ENCODE measurements at regions not wholly inside any gene's neighbourhood (a gene's known extent, or its start where the extent isn't known, plus 50 kb on each side); places are given as distances from the start of the nearest gene placed in this dataset.

DNA sequence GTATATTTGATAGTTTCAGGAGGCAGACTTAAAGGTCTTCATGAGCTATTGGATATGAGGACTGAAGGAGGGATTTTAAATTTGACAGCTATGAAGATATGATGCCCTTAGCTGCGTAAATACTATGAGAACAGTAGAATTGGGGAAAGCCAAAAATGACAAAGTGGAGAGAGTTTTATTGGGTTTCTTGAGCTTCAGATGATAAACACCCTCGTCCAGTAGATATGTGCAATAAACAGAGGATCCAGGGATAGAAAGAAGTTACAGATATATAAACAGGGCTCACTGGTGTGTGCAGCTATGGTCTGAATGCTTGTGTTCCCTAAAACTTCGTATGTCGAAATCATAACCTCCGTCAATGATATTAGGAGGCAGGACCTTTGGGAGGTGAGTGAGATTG, 131.3 kb downstream of the INHBA start:
- Histone ChIP-seq H3K27me3 (ENCODE audit: insufficient read depth, low read length, poor library complexity, severe bottlenecking) (no peaks in the 10 kb centered on the region), H2AFZ (ENCODE audit: low read length) (no peak overlapping the region), H3K9ac (ENCODE audit: low read depth, low read length, poor library complexity, severe bottlenecking) (no peak overlapping the region), H4K20me1 (ENCODE audit: insufficient read depth, low read length, poor library complexity, severe bottlenecking) (no peaks in the 10 kb centered on the region), H3K9me2 (replicated peaks; ENCODE audit: low read depth, low read length) (no peaks in the 10 kb centered on the region), H3K4me1 (ENCODE audit: insufficient read depth, low read length, poor library complexity, severe bottlenecking) (no peaks in the 10 kb centered on the region), H3K36me3 (ENCODE audit: insufficient read depth, low read length) (no peaks in the 10 kb centered on the region), H3K79me2 (ENCODE audit: insufficient read depth, low read length) (no peaks in the 10 kb centered on the region), H3K9me3 (ENCODE audit: insufficient read depth, low read depth, low read length) (no peaks in the 10 kb centered on the region), H3K4me3 (ENCODE audit: low read length, poor library complexity, severe bottlenecking) (no peak overlapping the region), H3F3A (ENCODE audit: low read depth) (no peaks in the 10 kb centered on the region), H3K4me2 (ENCODE audit: low read depth, low read length, poor library complexity, severe bottlenecking) (no peak overlapping the region)
- no peak for TF ChIP-seq EZH2phosphoT487 (IDR thresholded peaks at IDR 0.05; ENCODE audit: borderline replicate concordance)
- TF ChIP-seq, protein P1, sequence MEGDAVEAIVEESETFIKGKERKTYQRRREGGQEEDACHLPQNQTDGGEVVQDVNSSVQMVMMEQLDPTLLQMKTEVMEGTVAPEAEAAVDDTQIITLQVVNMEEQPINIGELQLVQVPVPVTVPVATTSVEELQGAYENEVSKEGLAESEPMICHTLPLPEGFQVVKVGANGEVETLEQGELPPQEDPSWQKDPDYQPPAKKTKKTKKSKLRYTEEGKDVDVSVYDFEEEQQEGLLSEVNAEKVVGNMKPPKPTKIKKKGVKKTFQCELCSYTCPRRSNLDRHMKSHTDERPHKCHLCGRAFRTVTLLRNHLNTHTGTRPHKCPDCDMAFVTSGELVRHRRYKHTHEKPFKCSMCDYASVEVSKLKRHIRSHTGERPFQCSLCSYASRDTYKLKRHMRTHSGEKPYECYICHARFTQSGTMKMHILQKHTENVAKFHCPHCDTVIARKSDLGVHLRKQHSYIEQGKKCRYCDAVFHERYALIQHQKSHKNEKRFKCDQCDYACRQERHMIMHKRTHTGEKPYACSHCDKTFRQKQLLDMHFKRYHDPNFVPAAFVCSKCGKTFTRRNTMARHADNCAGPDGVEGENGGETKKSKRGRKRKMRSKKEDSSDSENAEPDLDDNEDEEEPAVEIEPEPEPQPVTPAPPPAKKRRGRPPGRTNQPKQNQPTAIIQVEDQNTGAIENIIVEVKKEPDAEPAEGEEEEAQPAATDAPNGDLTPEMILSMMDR (conservative IDR thresholded peaks at IDR 0.05; ENCODE audit: low read length) = no peak

- Histone ChIP-seq H3K4me2 (ENCODE audit: low read depth, low read length, poor library complexity, severe bottlenecking) (no peak overlapping the region), H2AFZ (ENCODE audit: low read length) (no peak overlapping the region), H3K36me3 (ENCODE audit: insufficient read depth, low read length) (no peaks in the 10 kb centered on the region), H4K20me1 (ENCODE audit: insufficient read depth, low read length, poor library complexity, severe bottlenecking) (no peaks in the 10 kb centered on the region), H3K27me3 (ENCODE audit: insufficient read depth, low read length, poor library complexity, severe bottlenecking) (no peaks in the 10 kb centered on the region), H3K4me1 (ENCODE audit: insufficient read depth, low read length, poor library complexity, severe bottlenecking) (no peaks in the 10 kb centered on the region), H3F3A (ENCODE audit: low read depth) (no peaks in the 10 kb centered on the region), H3K9me3 (ENCODE audit: insufficient read depth, low read depth, low read length) (no peaks in the 10 kb centered on the region), H3K4me3 (ENCODE audit: low read length, poor library complexity, severe bottlenecking) (no peak overlapping the region), H3K9me2 (replicated peaks; ENCODE audit: low read depth, low read length) (no peaks in the 10 kb centered on the region), H3K79me2 (ENCODE audit: insufficient read depth, low read length) (no peaks in the 10 kb centered on the region), H3K9ac (ENCODE audit: low read depth, low read length, poor library complexity, severe bottlenecking) (no peak overlapping the region)
- TF ChIP-seq, protein P1 (conservative IDR thresholded peaks at IDR 0.05; ENCODE audit: low read length) = no peak
Observed at GRCh38 chr7:41570766-41571165, 132.1 kb downstream of the INHBA start.

GRCh38 chr7:41568135-41568534, 134.8 kb downstream of the INHBA start:
- Histone ChIP-seq H2AFZ (ENCODE audit: low read length) (no peak overlapping the region), H3K9me3 (ENCODE audit: insufficient read depth, low read depth, low read length) (no peaks in the 10 kb centered on the region; the same call in 1 of the 2 replicates), H3K4me1 (ENCODE audit: insufficient read depth, low read length, poor library complexity, severe bottlenecking) (no peaks in the 10 kb centered on the region), H3K9me2 (replicated peaks; ENCODE audit: low read depth, low read length) (no peaks in the 10 kb centered on the region), H3K79me2 (ENCODE audit: insufficient read depth, low read length) (no peaks in the 10 kb centered on the region), H3K4me2 (ENCODE audit: low read depth, low read length, poor library complexity, severe bottlenecking) (no peak overlapping the region), H3K9ac (ENCODE audit: low read depth, low read length, poor library complexity, severe bottlenecking) (no peak overlapping the region), H4K20me1 (ENCODE audit: insufficient read depth, low read length, poor library complexity, severe bottlenecking) (no peaks in the 10 kb centered on the region), H3K4me3 (ENCODE audit: low read length, poor library complexity, severe bottlenecking) (no peak overlapping the region), H3F3A (ENCODE audit: low read depth) (no peaks in the 10 kb centered on the region), H3K27me3 (ENCODE audit: insufficient read depth, low read length, poor library complexity, severe bottlenecking) (no peaks in the 10 kb centered on the region), H3K36me3 (ENCODE audit: insufficient read depth, low read length) (no peaks in the 10 kb centered on the region)
- TF ChIP-seq, protein P1 (conservative IDR thresholded peaks at IDR 0.05; ENCODE audit: low read length) = no peak
- TF ChIP-seq EZH2phosphoT487 (IDR thresholded peaks at IDR 0.05; ENCODE audit: borderline replicate concordance) = no peak
